OCI-LY7 (cell line): ENCODE measurements at regions not wholly inside any gene's neighbourhood (a gene's known extent, or its start where the extent isn't known, plus 50 kb on each side); places are given as distances from the start of the nearest gene placed in this dataset.

Source experiments
- CTCF ChIP-seq: fragments of 200-600 bp; sonication (generic); conservative IDR thresholded peaks from 2 replicates; pipeline ENCODE4 v1.5.1; 2014; ENCODE audit warnings: mild to moderate bottlenecking, antibody characterized with exemption, low read length, moderate library complexity, mixed read lengths
- EZH2phosphoT487 ChIP-seq: fragments of 200-600 bp; sonication (generic); IDR thresholded peaks from 2 replicates; pipeline ENCODE4 v1.6.1; 2018; ENCODE audit warnings: low read depth, borderline replicate concordance, mild to moderate bottlenecking, mixed run types, antibody characterized with exemption, low read length, moderate library complexity, mixed read lengths

- TF ChIP-seq CTCF (no peak), EZH2phosphoT487 (no peak)
Observed at GRCh38 chr12:67514502-67514901, 134.0 kb upstream of the DYRK2 start.
